ENCODE measurements at regions not wholly inside any gene's neighbourhood (a gene's known extent, or its start where the extent isn't known, plus 50 kb on each side); places are given as distances from the start of the nearest gene placed in this dataset.

- no peaks in the 10 kb centered on the region for H3K27me3 ChIP-seq (ENCODE audit: low read depth)
- DNase-seq (ENCODE audit: low spot score in 2 of 2) = no peak
- in situ Hi-C loops (cut with MboI; ENCODE audit: low sequenced_read_pairs) = no loop called here
- no peaks in the 10 kb centered on the region for H3K9me3 ChIP-seq
- H3K4me1 ChIP-seq = no peaks in the 10 kb centered on the region
- H3K4me3 ChIP-seq = no peak overlapping the region
- no peaks in the 10 kb centered on the region for H3K36me3 ChIP-seq (replicated peaks)
Measured at GRCh38 chr4:43341741-43342140, 449.2 kb downstream of the GRXCR1 start.

GRCh38 chr4:43343298-43343697 lies 450.8 kb downstream of the GRXCR1 start:
- in situ Hi-C loops (cut with MboI; ENCODE audit: low sequenced_read_pairs) = no loop called here
- DNase-seq (ENCODE audit: low spot score in 2 of 2) = no peak
- Histone ChIP-seq H3K36me3 (replicated peaks) (no peaks in the 10 kb centered on the region), H3K4me3 (no peak overlapping the region), H3K9me3 (no peaks in the 10 kb centered on the region), H3K4me1 (no peaks in the 10 kb centered on the region), H3K27me3 (ENCODE audit: low read depth) (no peaks in the 10 kb centered on the region)

GRCh38 chr4:43345323-43345925 lies 452.9 kb downstream of the GRXCR1 start:
- H3K4me3 ChIP-seq = no peak overlapping the region
- no peak for DNase-seq (ENCODE audit: low spot score in 2 of 2)
- no peaks in the 10 kb centered on the region for H3K9me3 ChIP-seq
- H3K4me1 ChIP-seq = no peaks in the 10 kb centered on the region
- no peaks in the 10 kb centered on the region for H3K27me3 ChIP-seq (ENCODE audit: low read depth)
- H3K36me3 ChIP-seq (replicated peaks) = no peaks in the 10 kb centered on the region
- in situ Hi-C loops (cut with MboI; ENCODE audit: low sequenced_read_pairs) = no loop called here

- no peaks in the 10 kb centered on the region for H3K36me3 ChIP-seq (replicated peaks)
- H3K9me3 ChIP-seq = no peaks in the 10 kb centered on the region
- in situ Hi-C loops (cut with MboI; ENCODE audit: low sequenced_read_pairs) = no loop called here
- no peak overlapping the region for H3K4me3 ChIP-seq
- no peak for DNase-seq (ENCODE audit: low spot score in 2 of 2)
- H3K4me1 ChIP-seq = no peaks in the 10 kb centered on the region
- no peaks in the 10 kb centered on the region for H3K27me3 ChIP-seq (ENCODE audit: low read depth)
Measured at GRCh38 chr4:43348591-43348990, 456.1 kb downstream of the GRXCR1 start.

- Histone ChIP-seq H3K27me3 (ENCODE audit: low read depth) (no peaks in the 10 kb centered on the region), H3K36me3 (replicated peaks) (no peaks in the 10 kb centered on the region), H3K9me3 (no peaks in the 10 kb centered on the region), H3K4me1 (no peaks in the 10 kb centered on the region), H3K4me3 (no peak overlapping the region)
- in situ Hi-C loops (cut with MboI; ENCODE audit: low sequenced_read_pairs) = no loop called here
- no peak for DNase-seq (ENCODE audit: low spot score in 2 of 2)
Measured at GRCh38 chr4:43351970-43352806, 459.7 kb downstream of the GRXCR1 start.

GRCh38 chr4:43352859-43353258 lies 460.3 kb downstream of the GRXCR1 start:
- Histone ChIP-seq H3K4me1 (no peaks in the 10 kb centered on the region), H3K4me3 (no peak overlapping the region), H3K36me3 (replicated peaks) (no peaks in the 10 kb centered on the region), H3K27me3 (ENCODE audit: low read depth) (no peaks in the 10 kb centered on the region), H3K9me3 (no peaks in the 10 kb centered on the region)
- in situ Hi-C loops (cut with MboI; ENCODE audit: low sequenced_read_pairs) = no loop called here
- no peak for DNase-seq (ENCODE audit: low spot score in 2 of 2)

GRCh38 chr4:43353552-43353951 lies 461.0 kb downstream of the GRXCR1 start:
- H3K4me3 ChIP-seq = no peak overlapping the region
- H3K9me3 ChIP-seq = no peaks in the 10 kb centered on the region
- no peak for DNase-seq (ENCODE audit: low spot score in 2 of 2)
- H3K27me3 ChIP-seq (ENCODE audit: low read depth) = no peaks in the 10 kb centered on the region
- in situ Hi-C loops (cut with MboI; ENCODE audit: low sequenced_read_pairs) = no loop called here
- H3K4me1 ChIP-seq = no peaks in the 10 kb centered on the region
- H3K36me3 ChIP-seq (replicated peaks) = no peaks in the 10 kb centered on the region

GRCh38 chr4:43356786-43357185 lies 464.3 kb downstream of the GRXCR1 start:
- Histone ChIP-seq H3K27me3 (ENCODE audit: low read depth) (no peaks in the 10 kb centered on the region), H3K4me1 (no peaks in the 10 kb centered on the region), H3K9me3 (no peaks in the 10 kb centered on the region), H3K36me3 (replicated peaks) (no peaks in the 10 kb centered on the region), H3K4me3 (no peak overlapping the region)
- in situ Hi-C loops (cut with MboI; ENCODE audit: low sequenced_read_pairs) = no loop called here
- DNase-seq (ENCODE audit: low spot score in 2 of 2) = no peak

- no peaks in the 10 kb centered on the region for H3K36me3 ChIP-seq (replicated peaks)
- H3K27me3 ChIP-seq (ENCODE audit: low read depth) = no peaks in the 10 kb centered on the region
- in situ Hi-C loops (cut with MboI; ENCODE audit: low sequenced_read_pairs) = no loop called here
- no peaks in the 10 kb centered on the region for H3K4me1 ChIP-seq
- H3K9me3 ChIP-seq = no peaks in the 10 kb centered on the region
- DNase-seq (ENCODE audit: low spot score in 2 of 2) = no peak
- H3K4me3 ChIP-seq = no peak overlapping the region
Measured at GRCh38 chr4:43357252-43357974, 464.9 kb downstream of the GRXCR1 start.

GRCh38 chr4:43360296-43360695 lies 467.8 kb downstream of the GRXCR1 start:
- no peaks in the 10 kb centered on the region for H3K9me3 ChIP-seq

GRCh38 chr4:43362875-43363636 lies 470.5 kb downstream of the GRXCR1 start:
- Histone ChIP-seq H3K9me3 (no peaks in the 10 kb centered on the region), H3K4me3 (no peak overlapping the region), H3K4me1 (no peaks in the 10 kb centered on the region), H3K27me3 (ENCODE audit: low read depth) (no peaks in the 10 kb centered on the region), H3K36me3 (replicated peaks) (no peaks in the 10 kb centered on the region)
- in situ Hi-C loops (cut with MboI; ENCODE audit: low sequenced_read_pairs) = no loop called here
- DNase-seq (ENCODE audit: low spot score in 2 of 2) = no peak

More at GRCh38 chr4:43360296-43360695, 467.8 kb downstream of the GRXCR1 start:
- no peak overlapping the region for H3K4me3 ChIP-seq
- DNase-seq (ENCODE audit: low spot score in 2 of 2) = no peak
- in situ Hi-C loops (cut with MboI; ENCODE audit: low sequenced_read_pairs) = no loop called here
- H3K27me3 ChIP-seq (ENCODE audit: low read depth) = no peaks in the 10 kb centered on the region
- H3K4me1 ChIP-seq = no peaks in the 10 kb centered on the region
- no peaks in the 10 kb centered on the region for H3K36me3 ChIP-seq (replicated peaks)

GRCh38 chr4:43369036-43369594 lies 476.6 kb downstream of the GRXCR1 start:
- no peaks in the 10 kb centered on the region for H3K9me3 ChIP-seq
- H3K4me3 ChIP-seq = no peak overlapping the region
- no peaks in the 10 kb centered on the region for H3K4me1 ChIP-seq
- in situ Hi-C loops (cut with MboI; ENCODE audit: low sequenced_read_pairs) = no loop called here
- H3K36me3 ChIP-seq (replicated peaks) = no peaks in the 10 kb centered on the region
- H3K27me3 ChIP-seq (ENCODE audit: low read depth) = no peaks in the 10 kb centered on the region
- DNase-seq (ENCODE audit: low spot score in 2 of 2) = no peak

GRCh38 chr4:43373201-43373600 lies 480.7 kb downstream of the GRXCR1 start:
- H3K36me3 ChIP-seq (replicated peaks) = no peaks in the 10 kb centered on the region
- no peaks in the 10 kb centered on the region for H3K9me3 ChIP-seq
- in situ Hi-C loops (cut with MboI; ENCODE audit: low sequenced_read_pairs) = no loop called here
- H3K27me3 ChIP-seq (ENCODE audit: low read depth) = no peaks in the 10 kb centered on the region
- no peak overlapping the region for H3K4me3 ChIP-seq
- no peak for DNase-seq (ENCODE audit: low spot score in 2 of 2)
- no peaks in the 10 kb centered on the region for H3K4me1 ChIP-seq

Data from HAP-1 (cell line).